ENCODE measurements at regions not wholly inside any gene's neighbourhood (a gene's known extent, or its start where the extent isn't known, plus 50 kb on each side); places are given as distances from the start of the nearest gene placed in this dataset.
A peak's percentile ranks its signal among the peaks of the same experiment; 100 is the strongest.

GRCh38 chr1:192238421-192238820 is 78.4 kb upstream of the RGS21 start:
- H3K27me3 ChIP-seq (ENCODE audit: insufficient read depth, low read length), result no peaks in the 10 kb centered on the region
- no peak overlapping the region for H2AFZ ChIP-seq (ENCODE audit: low read length, unreplicated experiment)
- H3K4me3 ChIP-seq (ENCODE audit: low read depth, low read length), result no peak overlapping the region
- H3K4me1 ChIP-seq (ENCODE audit: control insufficient read depth, insufficient read depth, low read length, unreplicated experiment), result no peaks in the 10 kb centered on the region
- H3K36me3 ChIP-seq (ENCODE audit: insufficient read depth, low read length), result no peaks in the 10 kb centered on the region
- H3K27ac ChIP-seq (ENCODE audit: low read depth, low read length), result no peak overlapping the region
- H3K79me2 ChIP-seq (ENCODE audit: control insufficient read depth, insufficient read depth, low read length, unreplicated experiment), result no peaks in the 10 kb centered on the region

DNA sequence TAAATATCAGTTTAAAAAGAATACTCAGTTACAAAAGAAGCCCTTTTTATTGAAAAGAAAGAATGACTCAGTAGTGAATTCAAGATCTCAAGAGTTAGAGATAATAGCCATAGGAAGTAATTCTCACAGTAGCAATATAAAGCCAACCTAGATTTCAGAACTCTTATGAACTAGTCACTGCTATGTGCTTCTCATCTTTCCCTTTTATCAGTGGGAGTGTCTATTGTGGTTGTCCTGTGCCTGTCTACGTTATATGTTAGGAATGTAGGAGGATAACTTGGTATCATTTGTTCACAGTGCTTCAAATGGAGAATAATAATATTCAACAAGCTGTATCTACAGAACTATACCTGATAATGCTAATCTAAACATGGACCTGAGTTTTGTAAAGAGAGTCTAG is 73.1 kb upstream of the RGS21 start:
- H3K27ac ChIP-seq (ENCODE audit: low read depth, low read length), result no peak overlapping the region
- H3K4me3 ChIP-seq (ENCODE audit: low read depth, low read length), result no peak overlapping the region
- no peaks in the 10 kb centered on the region for H3K79me2 ChIP-seq (ENCODE audit: control insufficient read depth, insufficient read depth, low read length, unreplicated experiment)
- no peaks in the 10 kb centered on the region for H3K4me1 ChIP-seq (ENCODE audit: control insufficient read depth, insufficient read depth, low read length, unreplicated experiment)
- H3K36me3 ChIP-seq (ENCODE audit: insufficient read depth, low read length), result no peaks in the 10 kb centered on the region
- no peaks in the 10 kb centered on the region for H3K27me3 ChIP-seq (ENCODE audit: insufficient read depth, low read length)
- H2AFZ ChIP-seq (ENCODE audit: low read length, unreplicated experiment), result no peak overlapping the region

DNA sequence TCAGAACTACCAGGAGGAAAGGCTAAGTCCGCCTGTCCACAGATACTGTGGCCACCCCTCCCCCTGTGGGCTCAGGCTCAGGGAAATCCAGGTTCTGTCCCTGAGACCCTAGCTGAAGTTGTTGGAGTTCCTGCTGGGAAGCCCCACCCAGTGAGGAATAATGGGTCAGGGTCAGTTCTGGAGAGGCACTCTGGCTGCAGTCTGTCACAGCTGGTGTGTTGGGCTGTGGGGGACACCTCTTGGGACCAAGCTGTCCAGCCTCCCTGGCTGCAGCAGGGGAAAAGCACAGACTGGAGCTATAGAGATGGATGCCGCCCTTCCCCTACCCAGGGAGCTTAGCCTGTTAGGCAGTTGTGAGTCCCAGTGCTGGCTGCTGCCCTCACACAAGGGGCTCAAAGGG is 65.1 kb upstream of the RGS21 start:
- Histone ChIP-seq H2AFZ (ENCODE audit: low read length, unreplicated experiment) (no peak overlapping the region), H3K36me3 (ENCODE audit: insufficient read depth, low read length) (no peaks in the 10 kb centered on the region), H3K4me1 (ENCODE audit: control insufficient read depth, insufficient read depth, low read length, unreplicated experiment) (no peaks in the 10 kb centered on the region), H3K27me3 (ENCODE audit: insufficient read depth, low read length) (no peaks in the 10 kb centered on the region), H3K79me2 (ENCODE audit: control insufficient read depth, insufficient read depth, low read length, unreplicated experiment) (no peaks in the 10 kb centered on the region), H3K27ac (ENCODE audit: low read depth, low read length) (no peak overlapping the region), H3K4me3 (ENCODE audit: low read depth, low read length) (no peak overlapping the region)

DNA sequence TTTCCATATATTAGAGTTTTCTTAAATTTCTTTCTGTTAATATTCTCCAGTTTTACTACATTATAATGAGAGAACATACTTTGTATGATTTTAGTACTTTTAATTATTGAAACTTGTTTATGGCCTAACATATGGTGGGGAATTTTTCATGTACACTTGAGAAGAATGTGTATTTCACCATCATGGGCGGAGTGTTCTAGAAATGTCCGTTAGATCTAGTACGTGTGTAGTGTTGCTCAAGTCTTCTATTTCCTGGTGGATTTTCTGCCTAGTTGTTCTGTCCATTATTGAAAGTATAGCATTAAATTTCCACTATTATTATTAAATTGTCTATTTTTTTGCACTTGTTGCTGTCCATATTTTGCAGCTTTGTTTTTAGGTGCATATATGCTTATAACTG is 64.0 kb upstream of the RGS21 start:
- H3K4me1 ChIP-seq (ENCODE audit: control insufficient read depth, insufficient read depth, low read length, unreplicated experiment), result no peaks in the 10 kb centered on the region
- H3K4me3 ChIP-seq (ENCODE audit: low read depth, low read length), result no peak overlapping the region
- H3K36me3 ChIP-seq (ENCODE audit: insufficient read depth, low read length), result no peaks in the 10 kb centered on the region
- no peaks in the 10 kb centered on the region for H3K79me2 ChIP-seq (ENCODE audit: control insufficient read depth, insufficient read depth, low read length, unreplicated experiment)
- H2AFZ ChIP-seq (ENCODE audit: low read length, unreplicated experiment), result no peak overlapping the region
- H3K27me3 ChIP-seq (ENCODE audit: insufficient read depth, low read length), result no peaks in the 10 kb centered on the region
- H3K27ac ChIP-seq (ENCODE audit: low read depth, low read length), result no peak overlapping the region

DNA sequence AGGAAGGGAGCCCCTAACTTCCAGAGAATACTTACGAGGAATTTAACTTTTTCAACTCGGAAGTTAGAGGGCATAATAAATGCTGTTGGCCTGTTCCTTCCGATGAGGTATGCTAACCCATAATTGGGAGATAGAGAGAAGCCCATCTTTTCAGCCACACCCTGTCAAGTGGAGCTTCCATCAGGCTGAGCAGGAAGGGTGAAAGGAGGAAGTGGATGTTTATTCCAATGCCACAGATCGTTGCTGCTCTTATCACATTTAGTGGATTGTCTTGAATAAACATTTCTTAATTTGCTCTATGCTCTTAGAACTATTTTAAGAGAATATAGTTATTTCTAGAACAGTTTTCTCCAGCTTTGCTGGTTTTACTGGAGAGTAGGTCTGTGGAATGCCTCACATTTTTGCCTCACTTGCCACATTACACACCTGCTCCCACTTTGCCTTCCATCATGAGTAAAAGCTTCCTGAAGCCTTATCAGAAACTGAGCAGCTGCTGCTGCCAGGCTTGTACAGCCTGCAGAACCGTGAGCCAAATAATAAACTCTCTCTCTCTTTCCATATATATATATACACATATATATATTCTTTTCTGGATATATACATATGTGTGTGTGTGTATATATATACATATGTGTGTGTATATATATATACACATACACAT is 60.0 kb upstream of the RGS21 start:
- Histone ChIP-seq H3K36me3 (ENCODE audit: insufficient read depth, low read length) (no peaks in the 10 kb centered on the region), H3K79me2 (ENCODE audit: control insufficient read depth, insufficient read depth, low read length, unreplicated experiment) (no peaks in the 10 kb centered on the region), H3K4me1 (ENCODE audit: control insufficient read depth, insufficient read depth, low read length, unreplicated experiment) (no peaks in the 10 kb centered on the region), H2AFZ (ENCODE audit: low read length, unreplicated experiment) (no peak overlapping the region), H3K27ac (ENCODE audit: low read depth, low read length) (no peak overlapping the region), H3K27me3 (ENCODE audit: insufficient read depth, low read length) (no peaks in the 10 kb centered on the region), H3K4me3 (ENCODE audit: low read depth, low read length) (no peak overlapping the region)

DNA sequence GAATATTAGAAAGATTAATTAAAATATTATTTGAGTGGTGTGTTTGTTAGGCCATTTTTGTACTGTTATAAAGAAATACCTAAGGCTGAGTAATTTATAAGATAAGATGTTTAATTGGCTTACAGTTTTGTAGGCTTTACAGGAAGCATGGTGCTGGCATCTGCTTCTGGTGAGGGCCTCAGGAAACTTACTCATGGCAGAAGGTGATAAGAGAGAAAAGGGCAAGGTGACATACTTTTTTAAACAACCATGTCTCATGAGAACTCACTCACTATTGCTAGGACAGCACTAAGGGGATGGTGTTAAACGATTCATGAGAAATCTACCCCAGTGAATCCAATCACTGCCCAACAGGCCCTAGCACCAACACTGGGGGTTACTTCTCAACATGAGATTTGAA is 56.7 kb upstream of the RGS21 start:
- no peaks in the 10 kb centered on the region for H3K27me3 ChIP-seq (ENCODE audit: insufficient read depth, low read length)
- H3K27ac ChIP-seq (ENCODE audit: low read depth, low read length), result no peak overlapping the region; the same call in 1 of the 2 replicates
- H3K36me3 ChIP-seq (ENCODE audit: insufficient read depth, low read length), result no peaks in the 10 kb centered on the region
- no peak overlapping the region for H2AFZ ChIP-seq (ENCODE audit: low read length, unreplicated experiment)
- H3K4me3 ChIP-seq (ENCODE audit: low read depth, low read length), result no peak overlapping the region
- peaks cover 23% of the 10 kb centered on the region for H3K4me1 ChIP-seq (ENCODE audit: control insufficient read depth, insufficient read depth, low read length, unreplicated experiment)
- H3K79me2 ChIP-seq (ENCODE audit: control insufficient read depth, insufficient read depth, low read length, unreplicated experiment), result no peaks in the 10 kb centered on the region

GRCh38 chr1:192261476-192261875 is 55.3 kb upstream of the RGS21 start:
- Histone ChIP-seq H2AFZ (ENCODE audit: low read length, unreplicated experiment) (no peak overlapping the region), H3K36me3 (ENCODE audit: insufficient read depth, low read length) (no peaks in the 10 kb centered on the region), H3K79me2 (ENCODE audit: control insufficient read depth, insufficient read depth, low read length, unreplicated experiment) (no peaks in the 10 kb centered on the region), H3K27me3 (ENCODE audit: insufficient read depth, low read length) (no peaks in the 10 kb centered on the region), H3K4me1 (ENCODE audit: control insufficient read depth, insufficient read depth, low read length, unreplicated experiment) (peaks cover 25% of the 10 kb centered on the region), H3K4me3 (ENCODE audit: low read depth, low read length) (no peak overlapping the region), H3K27ac (ENCODE audit: low read depth, low read length) (no peak overlapping the region)

DNA sequence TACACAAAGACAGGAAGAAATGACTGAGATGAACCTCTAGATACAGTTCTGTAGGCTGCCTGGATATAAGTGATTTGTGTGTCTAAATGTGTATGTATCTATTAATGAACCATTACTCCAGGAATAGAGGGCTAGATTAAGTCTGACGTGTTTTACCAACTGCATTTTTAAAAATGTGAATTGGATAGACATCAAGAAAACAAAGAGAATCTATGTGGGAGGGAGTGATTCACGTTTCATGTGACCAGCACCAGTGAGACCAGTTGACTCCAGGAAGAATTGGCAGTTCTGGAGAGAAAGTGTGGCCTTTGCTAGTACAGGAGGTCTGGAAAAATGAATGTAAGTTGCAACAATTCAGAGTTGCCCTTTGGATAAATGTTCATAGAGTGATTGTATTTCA is 53.4 kb upstream of the RGS21 start:
- Histone ChIP-seq H3K27ac (ENCODE audit: low read depth, low read length) (peak overlapping the region; percentile 88), H3K79me2 (ENCODE audit: control insufficient read depth, insufficient read depth, low read length, unreplicated experiment) (no peaks in the 10 kb centered on the region), H3K4me1 (ENCODE audit: control insufficient read depth, insufficient read depth, low read length, unreplicated experiment) (peaks cover 25% of the 10 kb centered on the region), H3K27me3 (ENCODE audit: insufficient read depth, low read length) (no peaks in the 10 kb centered on the region), H3K36me3 (ENCODE audit: insufficient read depth, low read length) (no peaks in the 10 kb centered on the region), H3K4me3 (ENCODE audit: low read depth, low read length) (peak overlapping the region; percentile 18; the same call in 1 of the 2 replicates), H2AFZ (ENCODE audit: low read length, unreplicated experiment) (peak overlapping the region; percentile 45)

GRCh38 chr1:192265516-192266173 is 51.1 kb upstream of the RGS21 start:
- no peak overlapping the region for H3K4me3 ChIP-seq (ENCODE audit: low read depth, low read length)
- H3K27ac ChIP-seq (ENCODE audit: low read depth, low read length), result no peak overlapping the region

DNA sequence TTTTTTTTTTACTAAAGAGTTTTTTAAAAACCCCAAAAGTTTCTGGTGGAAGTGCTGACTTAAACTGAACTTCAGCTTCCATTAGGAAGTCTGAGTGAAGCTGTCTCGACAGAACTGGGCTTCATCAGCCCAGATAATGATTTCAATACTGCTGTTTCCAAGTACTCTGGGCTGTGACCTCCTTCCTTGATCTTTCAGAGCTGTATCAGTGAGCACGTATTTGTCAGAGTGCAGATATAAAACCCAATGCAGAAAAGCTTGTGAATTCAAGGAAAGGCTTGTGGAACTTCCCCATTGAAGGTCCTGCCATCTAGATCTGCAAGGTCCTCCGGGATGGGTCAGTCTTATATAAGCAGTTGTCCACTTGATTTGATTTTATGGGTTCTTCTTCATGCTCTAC is 50.1 kb upstream of the RGS21 start:
- H3K36me3 ChIP-seq (ENCODE audit: insufficient read depth, low read length), result no peaks in the 10 kb centered on the region
- no peak overlapping the region for H3K4me3 ChIP-seq (ENCODE audit: low read depth, low read length)
- no peaks in the 10 kb centered on the region for H3K79me2 ChIP-seq (ENCODE audit: control insufficient read depth, insufficient read depth, low read length, unreplicated experiment)
- peaks cover 29% of the 10 kb centered on the region for H3K4me1 ChIP-seq (ENCODE audit: control insufficient read depth, insufficient read depth, low read length, unreplicated experiment)
- H2AFZ ChIP-seq (ENCODE audit: low read length, unreplicated experiment), result no peak overlapping the region
- no peaks in the 10 kb centered on the region for H3K27me3 ChIP-seq (ENCODE audit: insufficient read depth, low read length)
- H3K27ac ChIP-seq (ENCODE audit: low read depth, low read length), result no peak overlapping the region

More at GRCh38 chr1:192265516-192266173, 51.1 kb upstream of the RGS21 start:
- H3K79me2 ChIP-seq (ENCODE audit: control insufficient read depth, insufficient read depth, low read length, unreplicated experiment), result no peaks in the 10 kb centered on the region
- H3K36me3 ChIP-seq (ENCODE audit: insufficient read depth, low read length), result no peaks in the 10 kb centered on the region
- H2AFZ ChIP-seq (ENCODE audit: low read length, unreplicated experiment), result peak overlapping the region; percentile 70
- peaks cover 28% of the 10 kb centered on the region for H3K4me1 ChIP-seq (ENCODE audit: control insufficient read depth, insufficient read depth, low read length, unreplicated experiment)
- no peaks in the 10 kb centered on the region for H3K27me3 ChIP-seq (ENCODE audit: insufficient read depth, low read length)
